ENCODE measurements at regions not wholly inside any gene's neighbourhood (a gene's known extent, or its start where the extent isn't known, plus 50 kb on each side); places are given as distances from the start of the nearest gene placed in this dataset.

DNA sequence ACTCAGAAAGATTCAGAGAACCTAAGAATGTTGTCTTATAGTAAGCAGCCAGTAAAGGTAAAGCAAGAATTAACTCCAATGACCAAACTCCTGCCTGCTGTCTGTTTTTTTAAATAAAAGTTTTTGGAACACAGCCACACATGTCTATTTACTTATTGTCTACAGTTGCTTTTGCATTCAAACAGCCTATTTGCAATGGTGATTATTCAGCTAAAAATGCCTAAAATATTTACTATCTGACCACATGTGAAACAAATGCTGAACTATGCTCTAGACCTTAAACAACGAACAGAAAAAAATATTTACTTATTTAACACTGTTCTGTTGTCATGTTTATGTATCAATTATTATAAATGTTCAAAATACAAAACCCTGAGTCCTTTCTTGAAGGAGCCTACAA is 1246.6 kb downstream of the FAM181B start:
- no peak for TF ChIP-seq EZH2 (IDR thresholded peaks at IDR 0.05; ENCODE audit: borderline replicate concordance, low read length)
- TF ChIP-seq, protein P1, sequence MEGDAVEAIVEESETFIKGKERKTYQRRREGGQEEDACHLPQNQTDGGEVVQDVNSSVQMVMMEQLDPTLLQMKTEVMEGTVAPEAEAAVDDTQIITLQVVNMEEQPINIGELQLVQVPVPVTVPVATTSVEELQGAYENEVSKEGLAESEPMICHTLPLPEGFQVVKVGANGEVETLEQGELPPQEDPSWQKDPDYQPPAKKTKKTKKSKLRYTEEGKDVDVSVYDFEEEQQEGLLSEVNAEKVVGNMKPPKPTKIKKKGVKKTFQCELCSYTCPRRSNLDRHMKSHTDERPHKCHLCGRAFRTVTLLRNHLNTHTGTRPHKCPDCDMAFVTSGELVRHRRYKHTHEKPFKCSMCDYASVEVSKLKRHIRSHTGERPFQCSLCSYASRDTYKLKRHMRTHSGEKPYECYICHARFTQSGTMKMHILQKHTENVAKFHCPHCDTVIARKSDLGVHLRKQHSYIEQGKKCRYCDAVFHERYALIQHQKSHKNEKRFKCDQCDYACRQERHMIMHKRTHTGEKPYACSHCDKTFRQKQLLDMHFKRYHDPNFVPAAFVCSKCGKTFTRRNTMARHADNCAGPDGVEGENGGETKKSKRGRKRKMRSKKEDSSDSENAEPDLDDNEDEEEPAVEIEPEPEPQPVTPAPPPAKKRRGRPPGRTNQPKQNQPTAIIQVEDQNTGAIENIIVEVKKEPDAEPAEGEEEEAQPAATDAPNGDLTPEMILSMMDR (conservative IDR thresholded peaks at IDR 0.05 in 1 of 2, IDR thresholded peaks at IDR 0.05 in 1 of 2; ENCODE audit: extremely low read depth in 1 of 2, insufficient read depth in 1 of 2, low read depth in 1 of 2, low read length in 2 of 2) = no peak

All from mammary epithelial cell (primary cell).